Stimulated activated naive CD8-positive, alpha-beta T cell treated with anti-CD3 and anti-CD28 coated beads, Interleukin-15, amount 100 ng/mL, for 72 hours (primary cell): ENCODE measurements at regions not wholly inside any gene's neighbourhood (a gene's known extent, or its start where the extent isn't known, plus 50 kb on each side); places are given as distances from the start of the nearest gene placed in this dataset.
"Not testable (repeated sequence)": the region's sequence is repeated elsewhere in the genome, so short reads cannot be mapped to it uniquely, and the experiment has no call there.

Experiments
- ATAC-seq: fragments of 150-1000 bp; cut with Tn5 transposase; 2 replicates; pipeline ENCODE4 v1.10.0; 2021; ENCODE audit warnings: mild to moderate bottlenecking, moderate library complexity
- DNase-seq, 2 donors: peaks; one replicate each; pipeline ENCODE4 v3.0.0; 2021 to 2022
- H3K27ac Mint-ChIP-seq, 2 donors: one replicate each; pipeline ENCODE4 v1.8.0; 2022; ENCODE audit warnings: mild to moderate bottlenecking in 2 of 2, mixed read lengths in 2 of 2, moderate library complexity in 2 of 2
- H3K27me3 Mint-ChIP-seq: one replicate; pipeline ENCODE4 v1.8.0; 2022; ENCODE audit warnings: mixed read lengths
- H3K4me1 Mint-ChIP-seq: one replicate; pipeline ENCODE4 v1.8.0; 2022; ENCODE audit warnings: mild to moderate bottlenecking, mixed read lengths
- H3K4me3 Mint-ChIP-seq, 2 donors: one replicate each; pipeline ENCODE4 v1.8.0; 2022; ENCODE audit warnings: mild to moderate bottlenecking in 2 of 2, mixed read lengths in 2 of 2, moderate library complexity in 1 of 2
- H3K9me3 Mint-ChIP-seq, 2 donors: one replicate each; pipeline ENCODE4 v1.8.0; 2022; ENCODE audit warnings: mixed read lengths in 2 of 2

- H3K27ac Mint-ChIP-seq: no peak overlapping the region
- DNase-seq (no peak), ATAC-seq (no peak)
- no peak overlapping the region for H3K4me3 Mint-ChIP-seq
- peaks cover 5% of the 10 kb centered on the region for H3K4me1 Mint-ChIP-seq
- H3K9me3 Mint-ChIP-seq: no peaks in the 10 kb centered on the region
- no peaks in the 10 kb centered on the region for H3K27me3 Mint-ChIP-seq
Measured at GRCh38 chrX:45502396-45502795, 301.7 kb upstream of the DIPK2B start.

GRCh38 chrX:45497290-45497689 lies 296.6 kb upstream of the DIPK2B start:
- no peaks in the 10 kb centered on the region for H3K4me1 Mint-ChIP-seq
- no peak overlapping the region for H3K27ac Mint-ChIP-seq
- no peaks in the 10 kb centered on the region for H3K27me3 Mint-ChIP-seq
- ATAC-seq: no peak
- no peak overlapping the region for H3K4me3 Mint-ChIP-seq
- no peak for DNase-seq
- peaks cover 9% of the 10 kb centered on the region in 2 donors for H3K9me3 Mint-ChIP-seq

GRCh38 chrX:45485719-45486118 lies 285.0 kb upstream of the DIPK2B start:
- ATAC-seq (no peak), DNase-seq (no peak)

GRCh38 chrX:45479835-45480422 lies 279.3 kb upstream of the DIPK2B start:
- Mint-ChIP-seq H3K27ac (no peak overlapping the region), H3K9me3 (no peaks in the 10 kb centered on the region), H3K4me1 (no peaks in the 10 kb centered on the region), H3K27me3 (no peaks in the 10 kb centered on the region), H3K4me3 (no peak overlapping the region)
- DNase-seq (no peak), ATAC-seq (no peak)

More at GRCh38 chrX:45485719-45486118, 285.0 kb upstream of the DIPK2B start:
- H3K4me3 Mint-ChIP-seq: no peak overlapping the region
- H3K27me3 Mint-ChIP-seq: no peaks in the 10 kb centered on the region
- H3K4me1 Mint-ChIP-seq: no peaks in the 10 kb centered on the region
- H3K27ac Mint-ChIP-seq: no peak overlapping the region
- no peaks in the 10 kb centered on the region for H3K9me3 Mint-ChIP-seq

GRCh38 chrX:45479196-45479834 lies 278.6 kb upstream of the DIPK2B start:
- no peaks in the 10 kb centered on the region for H3K9me3 Mint-ChIP-seq
- ATAC-seq (no peak), DNase-seq (no peak)
- no peaks in the 10 kb centered on the region for H3K4me1 Mint-ChIP-seq
- H3K4me3 Mint-ChIP-seq: no peak overlapping the region
- no peak overlapping the region for H3K27ac Mint-ChIP-seq
- no peaks in the 10 kb centered on the region for H3K27me3 Mint-ChIP-seq

GRCh38 chrX:45472968-45473367 lies 272.3 kb upstream of the DIPK2B start:
- no peak overlapping the region for H3K4me3 Mint-ChIP-seq
- ATAC-seq (no peak), DNase-seq (no peak)
- H3K9me3 Mint-ChIP-seq: peaks cover 0 to 7% of the 10 kb centered on the region in 2 donors
- peaks cover 14% of the 10 kb centered on the region for H3K27me3 Mint-ChIP-seq
- H3K4me1 Mint-ChIP-seq: no peaks in the 10 kb centered on the region
- no peak overlapping the region for H3K27ac Mint-ChIP-seq

GRCh38 chrX:45467537-45467936 lies 266.9 kb upstream of the DIPK2B start:
- H3K27me3 Mint-ChIP-seq: peaks cover 14% of the 10 kb centered on the region
- not testable (repeated sequence) for H3K4me3 Mint-ChIP-seq, ATAC-seq, DNase-seq, H3K27ac Mint-ChIP-seq, H3K4me1 Mint-ChIP-seq
- peaks cover 0 to 14% of the 10 kb centered on the region in 2 donors for H3K9me3 Mint-ChIP-seq

GRCh38 chrX:45455732-45456131 lies 255.1 kb upstream of the DIPK2B start:
- H3K4me1 Mint-ChIP-seq, H3K27me3 Mint-ChIP-seq, ATAC-seq, DNase-seq, H3K4me3 Mint-ChIP-seq, H3K27ac Mint-ChIP-seq, H3K9me3 Mint-ChIP-seq: not testable (repeated sequence)

GRCh38 chrX:45454290-45454689 lies 253.6 kb upstream of the DIPK2B start:
- Mint-ChIP-seq H3K27me3 (peaks cover 8% of the 10 kb centered on the region), H3K4me3 (no peak overlapping the region), H3K4me1 (no peaks in the 10 kb centered on the region), H3K9me3 (peaks cover 6% of the 10 kb centered on the region in 2 donors), H3K27ac (no peak overlapping the region)
- DNase-seq (no peak), ATAC-seq (no peak)

GRCh38 chrX:45449982-45450381 lies 249.3 kb upstream of the DIPK2B start:
- ATAC-seq: no peak
- H3K4me1 Mint-ChIP-seq: no peaks in the 10 kb centered on the region
- H3K9me3 Mint-ChIP-seq: peaks cover under 1% of the 10 kb centered on the region in 2 donors
- H3K4me3 Mint-ChIP-seq: no peak overlapping the region
- no peak for DNase-seq
- H3K27ac Mint-ChIP-seq: no peak overlapping the region
- peaks cover 8% of the 10 kb centered on the region for H3K27me3 Mint-ChIP-seq

GRCh38 chrX:45447995-45448394 lies 247.3 kb upstream of the DIPK2B start:
- no peak for ATAC-seq
- no peak overlapping the region for H3K27ac Mint-ChIP-seq
- DNase-seq: no peak
- H3K27me3 Mint-ChIP-seq: no peaks in the 10 kb centered on the region
- H3K4me1 Mint-ChIP-seq: no peaks in the 10 kb centered on the region
- H3K4me3 Mint-ChIP-seq: no peak overlapping the region
- no peaks in the 10 kb centered on the region for H3K9me3 Mint-ChIP-seq

GRCh38 chrX:45447331-45447730 lies 246.7 kb upstream of the DIPK2B start:
- Mint-ChIP-seq H3K27ac (no peak overlapping the region), H3K4me1 (no peaks in the 10 kb centered on the region), H3K27me3 (no peaks in the 10 kb centered on the region), H3K4me3 (no peak overlapping the region), H3K9me3 (no peaks in the 10 kb centered on the region)
- DNase-seq (no peak), ATAC-seq (no peak)

GRCh38 chrX:45445745-45446412 lies 245.2 kb upstream of the DIPK2B start:
- ATAC-seq: peak; percentile 74
- DNase-seq: no peak
- Mint-ChIP-seq H3K9me3 (no peaks in the 10 kb centered on the region), H3K4me1 (no peaks in the 10 kb centered on the region), H3K27ac (peak overlapping the region in 1 of 2 donors; percentile 33), H3K4me3 (no peak overlapping the region), H3K27me3 (no peaks in the 10 kb centered on the region)

- Mint-ChIP-seq H3K4me3 (no peak overlapping the region), H3K9me3 (no peaks in the 10 kb centered on the region), H3K27me3 (peaks cover 13% of the 10 kb centered on the region), H3K4me1 (no peaks in the 10 kb centered on the region), H3K27ac (no peak overlapping the region)
- ATAC-seq: no peak
- no peak for DNase-seq
Measured at GRCh38 chrX:45437186-45437585, 236.5 kb upstream of the DIPK2B start.

- Mint-ChIP-seq H3K9me3 (no peaks in the 10 kb centered on the region), H3K4me3 (no peak overlapping the region), H3K4me1 (no peaks in the 10 kb centered on the region), H3K27ac (no peak overlapping the region), H3K27me3 (peaks cover 16% of the 10 kb centered on the region)
- ATAC-seq: no peak
- DNase-seq: no peak
Measured at GRCh38 chrX:45435481-45435880, 234.8 kb upstream of the DIPK2B start.

GRCh38 chrX:45434231-45434630 lies 233.6 kb upstream of the DIPK2B start:
- no peak for DNase-seq
- Mint-ChIP-seq H3K9me3 (no peaks in the 10 kb centered on the region), H3K27ac (no peak overlapping the region), H3K4me3 (no peak overlapping the region), H3K4me1 (no peaks in the 10 kb centered on the region), H3K27me3 (peaks cover 16% of the 10 kb centered on the region)
- ATAC-seq: no peak
